ENCODE measurements at regions not wholly inside any gene's neighbourhood (a gene's known extent, or its start where the extent isn't known, plus 50 kb on each side); places are given as distances from the start of the nearest gene placed in this dataset.

DNA sequence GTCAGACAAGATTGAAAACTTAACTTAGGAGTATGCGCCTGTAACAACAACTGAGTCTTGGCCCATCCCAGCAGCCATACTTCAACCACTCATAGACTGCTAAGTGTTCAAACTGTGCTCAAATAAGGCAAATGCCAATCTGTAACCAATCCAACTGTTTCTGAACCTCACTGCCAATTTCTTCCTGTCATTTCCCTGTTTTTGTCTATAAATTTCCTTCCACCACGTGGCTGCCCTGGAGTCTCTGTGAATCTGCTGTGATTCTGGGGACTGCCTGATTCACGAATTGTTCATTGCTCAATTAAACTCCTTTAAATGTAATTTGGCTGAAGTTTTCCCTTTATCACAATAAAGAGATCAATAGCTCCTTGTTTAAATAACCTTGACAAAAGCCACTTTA is 50.8 kb upstream of the FREM2 start:
- Mint-ChIP-seq H3K4me3 (no peak overlapping the region), H3K9me3 (no peaks in the 10 kb centered on the region), H3K36me3 (no peaks in the 10 kb centered on the region), H3K27me3 (ENCODE audit: low read depth) (no peaks in the 10 kb centered on the region), H3K4me1 (peaks cover 24% of the 10 kb centered on the region), H3K27ac (no peak overlapping the region)
- TF ChIP-seq, protein P1, sequence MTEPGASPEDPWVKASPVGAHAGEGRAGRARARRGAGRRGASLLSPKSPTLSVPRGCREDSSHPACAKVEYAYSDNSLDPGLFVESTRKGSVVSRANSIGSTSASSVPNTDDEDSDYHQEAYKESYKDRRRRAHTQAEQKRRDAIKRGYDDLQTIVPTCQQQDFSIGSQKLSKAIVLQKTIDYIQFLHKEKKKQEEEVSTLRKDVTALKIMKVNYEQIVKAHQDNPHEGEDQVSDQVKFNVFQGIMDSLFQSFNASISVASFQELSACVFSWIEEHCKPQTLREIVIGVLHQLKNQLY (CRISPR knock-in tag; IDR thresholded peaks at IDR 0.05) = no peak
- TF ChIP-seq, protein P2, sequence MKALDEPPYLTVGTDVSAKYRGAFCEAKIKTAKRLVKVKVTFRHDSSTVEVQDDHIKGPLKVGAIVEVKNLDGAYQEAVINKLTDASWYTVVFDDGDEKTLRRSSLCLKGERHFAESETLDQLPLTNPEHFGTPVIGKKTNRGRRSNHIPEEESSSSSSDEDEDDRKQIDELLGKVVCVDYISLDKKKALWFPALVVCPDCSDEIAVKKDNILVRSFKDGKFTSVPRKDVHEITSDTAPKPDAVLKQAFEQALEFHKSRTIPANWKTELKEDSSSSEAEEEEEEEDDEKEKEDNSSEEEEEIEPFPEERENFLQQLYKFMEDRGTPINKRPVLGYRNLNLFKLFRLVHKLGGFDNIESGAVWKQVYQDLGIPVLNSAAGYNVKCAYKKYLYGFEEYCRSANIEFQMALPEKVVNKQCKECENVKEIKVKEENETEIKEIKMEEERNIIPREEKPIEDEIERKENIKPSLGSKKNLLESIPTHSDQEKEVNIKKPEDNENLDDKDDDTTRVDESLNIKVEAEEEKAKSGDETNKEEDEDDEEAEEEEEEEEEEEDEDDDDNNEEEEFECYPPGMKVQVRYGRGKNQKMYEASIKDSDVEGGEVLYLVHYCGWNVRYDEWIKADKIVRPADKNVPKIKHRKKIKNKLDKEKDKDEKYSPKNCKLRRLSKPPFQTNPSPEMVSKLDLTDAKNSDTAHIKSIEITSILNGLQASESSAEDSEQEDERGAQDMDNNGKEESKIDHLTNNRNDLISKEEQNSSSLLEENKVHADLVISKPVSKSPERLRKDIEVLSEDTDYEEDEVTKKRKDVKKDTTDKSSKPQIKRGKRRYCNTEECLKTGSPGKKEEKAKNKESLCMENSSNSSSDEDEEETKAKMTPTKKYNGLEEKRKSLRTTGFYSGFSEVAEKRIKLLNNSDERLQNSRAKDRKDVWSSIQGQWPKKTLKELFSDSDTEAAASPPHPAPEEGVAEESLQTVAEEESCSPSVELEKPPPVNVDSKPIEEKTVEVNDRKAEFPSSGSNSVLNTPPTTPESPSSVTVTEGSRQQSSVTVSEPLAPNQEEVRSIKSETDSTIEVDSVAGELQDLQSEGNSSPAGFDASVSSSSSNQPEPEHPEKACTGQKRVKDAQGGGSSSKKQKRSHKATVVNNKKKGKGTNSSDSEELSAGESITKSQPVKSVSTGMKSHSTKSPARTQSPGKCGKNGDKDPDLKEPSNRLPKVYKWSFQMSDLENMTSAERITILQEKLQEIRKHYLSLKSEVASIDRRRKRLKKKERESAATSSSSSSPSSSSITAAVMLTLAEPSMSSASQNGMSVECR (CRISPR knock-in tag; IDR thresholded peaks at IDR 0.05; ENCODE audit: borderline replicate concordance) = no peak
- no peak for TF ChIP-seq TEAD4 (CRISPR knock-in tag; IDR thresholded peaks at IDR 0.05)
- TF ChIP-seq, protein P3, sequence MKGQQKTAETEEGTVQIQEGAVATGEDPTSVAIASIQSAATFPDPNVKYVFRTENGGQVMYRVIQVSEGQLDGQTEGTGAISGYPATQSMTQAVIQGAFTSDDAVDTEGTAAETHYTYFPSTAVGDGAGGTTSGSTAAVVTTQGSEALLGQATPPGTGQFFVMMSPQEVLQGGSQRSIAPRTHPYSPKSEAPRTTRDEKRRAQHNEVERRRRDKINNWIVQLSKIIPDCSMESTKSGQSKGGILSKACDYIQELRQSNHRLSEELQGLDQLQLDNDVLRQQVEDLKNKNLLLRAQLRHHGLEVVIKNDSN (CRISPR knock-in tag; IDR thresholded peaks at IDR 0.05) = no peak
- no peak for TF ChIP-seq TEAD1 (CRISPR knock-in tag; IDR thresholded peaks at IDR 0.05)
- TF ChIP-seq FOXP1 (CRISPR knock-in tag; IDR thresholded peaks at IDR 0.05; ENCODE audit: borderline replicate concordance) = no peak
- TF ChIP-seq, protein P4, sequence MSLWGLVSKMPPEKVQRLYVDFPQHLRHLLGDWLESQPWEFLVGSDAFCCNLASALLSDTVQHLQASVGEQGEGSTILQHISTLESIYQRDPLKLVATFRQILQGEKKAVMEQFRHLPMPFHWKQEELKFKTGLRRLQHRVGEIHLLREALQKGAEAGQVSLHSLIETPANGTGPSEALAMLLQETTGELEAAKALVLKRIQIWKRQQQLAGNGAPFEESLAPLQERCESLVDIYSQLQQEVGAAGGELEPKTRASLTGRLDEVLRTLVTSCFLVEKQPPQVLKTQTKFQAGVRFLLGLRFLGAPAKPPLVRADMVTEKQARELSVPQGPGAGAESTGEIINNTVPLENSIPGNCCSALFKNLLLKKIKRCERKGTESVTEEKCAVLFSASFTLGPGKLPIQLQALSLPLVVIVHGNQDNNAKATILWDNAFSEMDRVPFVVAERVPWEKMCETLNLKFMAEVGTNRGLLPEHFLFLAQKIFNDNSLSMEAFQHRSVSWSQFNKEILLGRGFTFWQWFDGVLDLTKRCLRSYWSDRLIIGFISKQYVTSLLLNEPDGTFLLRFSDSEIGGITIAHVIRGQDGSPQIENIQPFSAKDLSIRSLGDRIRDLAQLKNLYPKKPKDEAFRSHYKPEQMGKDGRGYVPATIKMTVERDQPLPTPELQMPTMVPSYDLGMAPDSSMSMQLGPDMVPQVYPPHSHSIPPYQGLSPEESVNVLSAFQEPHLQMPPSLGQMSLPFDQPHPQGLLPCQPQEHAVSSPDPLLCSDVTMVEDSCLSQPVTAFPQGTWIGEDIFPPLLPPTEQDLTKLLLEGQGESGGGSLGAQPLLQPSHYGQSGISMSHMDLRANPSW (CRISPR knock-in tag; conservative IDR thresholded peaks at IDR 0.05; ENCODE audit: low read depth) = no peak
- TF ChIP-seq, protein P5, sequence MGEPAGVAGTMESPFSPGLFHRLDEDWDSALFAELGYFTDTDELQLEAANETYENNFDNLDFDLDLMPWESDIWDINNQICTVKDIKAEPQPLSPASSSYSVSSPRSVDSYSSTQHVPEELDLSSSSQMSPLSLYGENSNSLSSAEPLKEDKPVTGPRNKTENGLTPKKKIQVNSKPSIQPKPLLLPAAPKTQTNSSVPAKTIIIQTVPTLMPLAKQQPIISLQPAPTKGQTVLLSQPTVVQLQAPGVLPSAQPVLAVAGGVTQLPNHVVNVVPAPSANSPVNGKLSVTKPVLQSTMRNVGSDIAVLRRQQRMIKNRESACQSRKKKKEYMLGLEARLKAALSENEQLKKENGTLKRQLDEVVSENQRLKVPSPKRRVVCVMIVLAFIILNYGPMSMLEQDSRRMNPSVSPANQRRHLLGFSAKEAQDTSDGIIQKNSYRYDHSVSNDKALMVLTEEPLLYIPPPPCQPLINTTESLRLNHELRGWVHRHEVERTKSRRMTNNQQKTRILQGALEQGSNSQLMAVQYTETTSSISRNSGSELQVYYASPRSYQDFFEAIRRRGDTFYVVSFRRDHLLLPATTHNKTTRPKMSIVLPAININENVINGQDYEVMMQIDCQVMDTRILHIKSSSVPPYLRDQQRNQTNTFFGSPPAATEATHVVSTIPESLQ (CRISPR knock-in tag; IDR thresholded peaks at IDR 0.05) = no peak
- TF ChIP-seq, protein P6, sequence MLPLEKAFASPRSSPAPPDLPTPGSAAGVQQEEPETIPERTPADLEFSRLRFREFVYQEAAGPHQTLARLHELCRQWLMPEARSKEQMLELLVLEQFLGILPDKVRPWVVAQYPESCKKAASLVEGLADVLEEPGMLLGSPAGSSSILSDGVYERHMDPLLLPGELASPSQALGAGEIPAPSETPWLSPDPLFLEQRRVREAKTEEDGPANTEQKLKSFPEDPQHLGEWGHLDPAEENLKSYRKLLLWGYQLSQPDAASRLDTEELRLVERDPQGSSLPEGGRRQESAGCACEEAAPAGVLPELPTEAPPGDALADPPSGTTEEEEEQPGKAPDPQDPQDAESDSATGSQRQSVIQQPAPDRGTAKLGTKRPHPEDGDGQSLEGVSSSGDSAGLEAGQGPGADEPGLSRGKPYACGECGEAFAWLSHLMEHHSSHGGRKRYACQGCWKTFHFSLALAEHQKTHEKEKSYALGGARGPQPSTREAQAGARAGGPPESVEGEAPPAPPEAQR (CRISPR knock-in tag; IDR thresholded peaks at IDR 0.05) = no peak
- TF ChIP-seq, protein P7, sequence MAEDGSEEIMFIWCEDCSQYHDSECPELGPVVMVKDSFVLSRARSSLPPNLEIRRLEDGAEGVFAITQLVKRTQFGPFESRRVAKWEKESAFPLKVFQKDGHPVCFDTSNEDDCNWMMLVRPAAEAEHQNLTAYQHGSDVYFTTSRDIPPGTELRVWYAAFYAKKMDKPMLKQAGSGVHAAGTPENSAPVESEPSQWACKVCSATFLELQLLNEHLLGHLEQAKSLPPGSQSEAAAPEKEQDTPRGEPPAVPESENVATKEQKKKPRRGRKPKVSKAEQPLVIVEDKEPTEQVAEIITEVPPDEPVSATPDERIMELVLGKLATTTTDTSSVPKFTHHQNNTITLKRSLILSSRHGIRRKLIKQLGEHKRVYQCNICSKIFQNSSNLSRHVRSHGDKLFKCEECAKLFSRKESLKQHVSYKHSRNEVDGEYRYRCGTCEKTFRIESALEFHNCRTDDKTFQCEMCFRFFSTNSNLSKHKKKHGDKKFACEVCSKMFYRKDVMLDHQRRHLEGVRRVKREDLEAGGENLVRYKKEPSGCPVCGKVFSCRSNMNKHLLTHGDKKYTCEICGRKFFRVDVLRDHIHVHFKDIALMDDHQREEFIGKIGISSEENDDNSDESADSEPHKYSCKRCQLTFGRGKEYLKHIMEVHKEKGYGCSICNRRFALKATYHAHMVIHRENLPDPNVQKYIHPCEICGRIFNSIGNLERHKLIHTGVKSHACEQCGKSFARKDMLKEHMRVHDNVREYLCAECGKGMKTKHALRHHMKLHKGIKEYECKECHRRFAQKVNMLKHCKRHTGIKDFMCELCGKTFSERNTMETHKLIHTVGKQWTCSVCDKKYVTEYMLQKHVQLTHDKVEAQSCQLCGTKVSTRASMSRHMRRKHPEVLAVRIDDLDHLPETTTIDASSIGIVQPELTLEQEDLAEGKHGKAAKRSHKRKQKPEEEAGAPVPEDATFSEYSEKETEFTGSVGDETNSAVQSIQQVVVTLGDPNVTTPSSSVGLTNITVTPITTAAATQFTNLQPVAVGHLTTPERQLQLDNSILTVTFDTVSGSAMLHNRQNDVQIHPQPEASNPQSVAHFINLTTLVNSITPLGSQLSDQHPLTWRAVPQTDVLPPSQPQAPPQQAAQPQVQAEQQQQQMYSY (CRISPR knock-in tag; IDR thresholded peaks at IDR 0.05) = no peak
- no peak for TF ChIP-seq JUN (CRISPR knock-in tag; IDR thresholded peaks at IDR 0.05)
- no peak for TF ChIP-seq SMAD3 (CRISPR knock-in tag; IDR thresholded peaks at IDR 0.05; ENCODE audit: borderline replicate concordance)
- ChIA-PET CTCF (interaction anchor here (0.8 kb wide), 1 partner anchor 11 kb away, joined by 4 read pairs; no protein-coding TSS in a partner anchor), POLR2A (no interaction called here)
- DNase-seq (ENCODE audit: low spot score) (no peak), ATAC-seq (no peak)
